Calu3 (cell line): ENCODE measurements at regions not wholly inside any gene's neighbourhood (a gene's known extent, or its start where the extent isn't known, plus 50 kb on each side); places are given as distances from the start of the nearest gene placed in this dataset.
"Not testable (repeated sequence)": the region's sequence is repeated elsewhere in the genome, so short reads cannot be mapped to it uniquely, and the experiment has no call there.

Experiments
- BruUV-seq: library from RNA; stranded (reverse); fragments of 400-500 nt; replicated peaks from 2 replicates; lab custom pipeline; 2021; lab: Mats Ljungman, UMichigan
- CTCF ChIA-PET: fragments of 300-600 bp; sonication (Branson Sonifier 250); formaldehyde crosslinking; loops from one replicate; lab custom pipeline; 2022; ENCODE audit warnings: antibody characterized with exemption; lab: Charles Lee
- DNase-seq: peaks from one replicate; pipeline ENCODE4 v3.0.0; 2022
- H3K27ac Mint-ChIP-seq: one replicate; pipeline ENCODE4 v1.8.0; 2022; ENCODE audit warnings: mixed read lengths; ENCODE audit not compliant: unreplicated experiment
- H3K27me3 Mint-ChIP-seq: one replicate; pipeline ENCODE4 v1.8.0; 2022; ENCODE audit warnings: mixed read lengths; ENCODE audit not compliant: unreplicated experiment
- H3K36me3 Mint-ChIP-seq: one replicate; pipeline ENCODE4 v1.8.0; 2022; ENCODE audit warnings: mild to moderate bottlenecking, moderate library complexity, mixed read lengths; ENCODE audit not compliant: insufficient read depth, unreplicated experiment
- H3K4me1 Mint-ChIP-seq: one replicate; pipeline ENCODE4 v1.8.0; 2022; ENCODE audit warnings: mild to moderate bottlenecking, low read depth, mixed read lengths; ENCODE audit not compliant: unreplicated experiment
- H3K4me3 Mint-ChIP-seq: one replicate; pipeline ENCODE4 v1.8.0; 2022; ENCODE audit warnings: mild to moderate bottlenecking, low read depth, moderate library complexity, mixed read lengths; ENCODE audit not compliant: unreplicated experiment
- H3K9me3 Mint-ChIP-seq: one replicate; pipeline ENCODE4 v1.8.0; 2022; ENCODE audit warnings: low read depth, mixed read lengths; ENCODE audit not compliant: unreplicated experiment
- CTCF ChIP-seq: fragments of 200-600 bp; IDR thresholded peaks from one replicate; pipeline ENCODE4 v1.8.0; 2022; ENCODE audit warnings: antibody characterized with exemption; ENCODE audit not compliant: unreplicated experiment
- intact Hi-C: fragments of 100-400 bp; cut with micrococcal nuclease; formaldehyde crosslinking; loops from one replicate; pipeline ENCODE4 v1.10.0; 2022; ENCODE audit not compliant: unreplicated experiment

GRCh38 chr2:82993609-82994008 is 1465.5 kb downstream of the SUCLG1 start:
- TF ChIP-seq CTCF: no peak
- intact Hi-C loops: no loop called here
- no peak overlapping the region for H3K4me3 Mint-ChIP-seq
- no peaks in the 10 kb centered on the region for H3K27me3 Mint-ChIP-seq
- H3K36me3 Mint-ChIP-seq: no peaks in the 10 kb centered on the region
- H3K9me3 Mint-ChIP-seq: peaks cover 14% of the 10 kb centered on the region
- H3K4me1 Mint-ChIP-seq: no peaks in the 10 kb centered on the region
- DNase-seq: no peak
- CTCF ChIA-PET: no interaction called here
- no peak overlapping the region for H3K27ac Mint-ChIP-seq
- no TSS peak for BruUV-seq

GRCh38 chr2:82992968-82993367 is 1466.1 kb downstream of the SUCLG1 start:
- CTCF ChIA-PET: no interaction called here
- DNase-seq: no peak
- intact Hi-C loops: no loop called here
- Mint-ChIP-seq H3K9me3 (peaks cover 14% of the 10 kb centered on the region), H3K4me3 (no peak overlapping the region), H3K27ac (no peak overlapping the region), H3K36me3 (no peaks in the 10 kb centered on the region), H3K27me3 (no peaks in the 10 kb centered on the region), H3K4me1 (no peaks in the 10 kb centered on the region)
- no peak for TF ChIP-seq CTCF
- BruUV-seq: no TSS peak

- intact Hi-C loops, H3K9me3 Mint-ChIP-seq, H3K4me1 Mint-ChIP-seq, H3K27ac Mint-ChIP-seq, CTCF ChIA-PET, H3K27me3 Mint-ChIP-seq, H3K4me3 Mint-ChIP-seq, DNase-seq, BruUV-seq, H3K36me3 Mint-ChIP-seq: not testable (repeated sequence)
These were observed 1471.4 kb downstream of the SUCLG1 start for GRCh38 chr2:82987706-82988105.

GRCh38 chr2:82986899-82987298 is 1472.2 kb downstream of the SUCLG1 start:
- H3K36me3 Mint-ChIP-seq: no peaks in the 10 kb centered on the region
- H3K27ac Mint-ChIP-seq: no peak overlapping the region
- no TSS peak for BruUV-seq
- H3K27me3 Mint-ChIP-seq: no peaks in the 10 kb centered on the region
- no peak for DNase-seq
- intact Hi-C loops: no loop called here
- CTCF ChIA-PET: no interaction called here
- H3K4me3 Mint-ChIP-seq: no peak overlapping the region
- no peaks in the 10 kb centered on the region for H3K4me1 Mint-ChIP-seq
- peaks cover 10% of the 10 kb centered on the region for H3K9me3 Mint-ChIP-seq
- no peak for TF ChIP-seq CTCF

GRCh38 chr2:82985572-82986197 is 1473.4 kb downstream of the SUCLG1 start:
- TF ChIP-seq CTCF: no peak
- Mint-ChIP-seq H3K4me3 (no peak overlapping the region), H3K36me3 (no peaks in the 10 kb centered on the region), H3K9me3 (peaks cover 8% of the 10 kb centered on the region), H3K27me3 (no peaks in the 10 kb centered on the region), H3K27ac (no peak overlapping the region), H3K4me1 (no peaks in the 10 kb centered on the region)
- intact Hi-C loops: no loop called here
- CTCF ChIA-PET: no interaction called here
- no TSS peak for BruUV-seq
- no peak for DNase-seq
